ENCODE measurements at regions not wholly inside any gene's neighbourhood (a gene's known extent, or its start where the extent isn't known, plus 50 kb on each side); places are given as distances from the start of the nearest gene placed in this dataset.

GRCh38 chr4:14924812-14925344 is 77.4 kb upstream of the CPEB2 start:
- TF ChIP-seq YY1 (IDR thresholded peaks at IDR 0.05; ENCODE audit: insufficient read depth, insufficient read length) (no peak), SUZ12 (IDR thresholded peaks at IDR 0.05; ENCODE audit: extremely low read depth, insufficient read depth, insufficient read length) (no peak), ZNF274 (IDR thresholded peaks at IDR 0.05; ENCODE audit: low read depth, low read length) (no peak)
- no peak overlapping the region for H3K4me3 ChIP-seq (ENCODE audit: insufficient read length, low read depth)
- DNase-seq (ENCODE audit: low read depth, low spot score): no peak
- H3K9ac ChIP-seq (ENCODE audit: insufficient read length, low read depth): no peak overlapping the region
- H3K36me3 ChIP-seq (ENCODE audit: insufficient read depth, insufficient read length, low read length): no peaks in the 10 kb centered on the region
- H3K9me3 ChIP-seq (ENCODE audit: insufficient read depth, low read length): no peaks in the 10 kb centered on the region
- H3K27me3 ChIP-seq (ENCODE audit: insufficient read depth, insufficient read length): no peaks in the 10 kb centered on the region
- no peaks in the 10 kb centered on the region for H3K4me1 ChIP-seq (ENCODE audit: insufficient read depth, insufficient read length)

GRCh38 chr4:14925471-14925870 is 76.8 kb upstream of the CPEB2 start:
- DNase-seq (ENCODE audit: low read depth, low spot score): no peak
- no peaks in the 10 kb centered on the region for H3K9me3 ChIP-seq (ENCODE audit: insufficient read depth, low read length)
- no peaks in the 10 kb centered on the region for H3K4me1 ChIP-seq (ENCODE audit: insufficient read depth, insufficient read length)
- TF ChIP-seq ZNF274 (IDR thresholded peaks at IDR 0.05; ENCODE audit: low read depth, low read length) (no peak), SUZ12 (IDR thresholded peaks at IDR 0.05; ENCODE audit: extremely low read depth, insufficient read depth, insufficient read length) (no peak), YY1 (IDR thresholded peaks at IDR 0.05; ENCODE audit: insufficient read depth, insufficient read length) (no peak)
- H3K9ac ChIP-seq (ENCODE audit: insufficient read length, low read depth): no peak overlapping the region
- no peak overlapping the region for H3K4me3 ChIP-seq (ENCODE audit: insufficient read length, low read depth)
- H3K27me3 ChIP-seq (ENCODE audit: insufficient read depth, insufficient read length): no peaks in the 10 kb centered on the region
- no peaks in the 10 kb centered on the region for H3K36me3 ChIP-seq (ENCODE audit: insufficient read depth, insufficient read length, low read length)

GRCh38 chr4:14926368-14926767 is 75.9 kb upstream of the CPEB2 start:
- Histone ChIP-seq H3K9ac (ENCODE audit: insufficient read length, low read depth) (no peak overlapping the region), H3K9me3 (ENCODE audit: insufficient read depth, low read length) (no peaks in the 10 kb centered on the region), H3K27me3 (ENCODE audit: insufficient read depth, insufficient read length) (no peaks in the 10 kb centered on the region), H3K36me3 (ENCODE audit: insufficient read depth, insufficient read length, low read length) (no peaks in the 10 kb centered on the region), H3K4me3 (ENCODE audit: insufficient read length, low read depth) (no peak overlapping the region), H3K4me1 (ENCODE audit: insufficient read depth, insufficient read length) (no peaks in the 10 kb centered on the region)
- DNase-seq (ENCODE audit: low read depth, low spot score): no peak
- TF ChIP-seq YY1 (IDR thresholded peaks at IDR 0.05; ENCODE audit: insufficient read depth, insufficient read length) (no peak), SUZ12 (IDR thresholded peaks at IDR 0.05; ENCODE audit: extremely low read depth, insufficient read depth, insufficient read length) (no peak), ZNF274 (IDR thresholded peaks at IDR 0.05; ENCODE audit: low read depth, low read length) (no peak)

- H3K4me3 ChIP-seq (ENCODE audit: insufficient read length, low read depth): no peak overlapping the region
- TF ChIP-seq SUZ12 (IDR thresholded peaks at IDR 0.05; ENCODE audit: extremely low read depth, insufficient read depth, insufficient read length): no peak
- no peak for TF ChIP-seq ZNF274 (IDR thresholded peaks at IDR 0.05; ENCODE audit: low read depth, low read length)
- no peak for TF ChIP-seq YY1 (IDR thresholded peaks at IDR 0.05; ENCODE audit: insufficient read depth, insufficient read length)
- DNase-seq (ENCODE audit: low read depth, low spot score): no peak
These were observed 74.2 kb upstream of the CPEB2 start for GRCh38 chr4:14928035-14928434.

GRCh38 chr4:14929669-14930068 is 72.6 kb upstream of the CPEB2 start:
- Histone ChIP-seq H3K4me1 (ENCODE audit: insufficient read depth, insufficient read length) (no peaks in the 10 kb centered on the region), H3K27me3 (ENCODE audit: insufficient read depth, insufficient read length) (no peaks in the 10 kb centered on the region), H3K4me3 (ENCODE audit: insufficient read length, low read depth) (no peak overlapping the region), H3K9ac (ENCODE audit: insufficient read length, low read depth) (no peak overlapping the region), H3K36me3 (ENCODE audit: insufficient read depth, insufficient read length, low read length) (no peaks in the 10 kb centered on the region), H3K9me3 (ENCODE audit: insufficient read depth, low read length) (no peaks in the 10 kb centered on the region)
- TF ChIP-seq ZNF274 (IDR thresholded peaks at IDR 0.05; ENCODE audit: low read depth, low read length) (no peak), YY1 (IDR thresholded peaks at IDR 0.05; ENCODE audit: insufficient read depth, insufficient read length) (no peak), SUZ12 (IDR thresholded peaks at IDR 0.05; ENCODE audit: extremely low read depth, insufficient read depth, insufficient read length) (no peak)
- DNase-seq (ENCODE audit: low read depth, low spot score): no peak

More at GRCh38 chr4:14928035-14928434, 74.2 kb upstream of the CPEB2 start:
- H3K36me3 ChIP-seq (ENCODE audit: insufficient read depth, insufficient read length, low read length): no peaks in the 10 kb centered on the region
- no peaks in the 10 kb centered on the region for H3K27me3 ChIP-seq (ENCODE audit: insufficient read depth, insufficient read length)
- no peaks in the 10 kb centered on the region for H3K4me1 ChIP-seq (ENCODE audit: insufficient read depth, insufficient read length)
- H3K9me3 ChIP-seq (ENCODE audit: insufficient read depth, low read length): no peaks in the 10 kb centered on the region
- no peak overlapping the region for H3K9ac ChIP-seq (ENCODE audit: insufficient read length, low read depth)

GRCh38 chr4:14934704-14935390 is 67.4 kb upstream of the CPEB2 start:
- no peaks in the 10 kb centered on the region for H3K36me3 ChIP-seq (ENCODE audit: insufficient read depth, insufficient read length, low read length)

GRCh38 chr4:14943749-14944148 is 58.5 kb upstream of the CPEB2 start:
- TF ChIP-seq ZNF274 (IDR thresholded peaks at IDR 0.05; ENCODE audit: low read depth, low read length): no peak
- no peak for TF ChIP-seq YY1 (IDR thresholded peaks at IDR 0.05; ENCODE audit: insufficient read depth, insufficient read length)
- no peak for TF ChIP-seq SUZ12 (IDR thresholded peaks at IDR 0.05; ENCODE audit: extremely low read depth, insufficient read depth, insufficient read length)
- no peak overlapping the region for H3K9ac ChIP-seq (ENCODE audit: insufficient read length, low read depth)
- no peak overlapping the region for H3K4me3 ChIP-seq (ENCODE audit: insufficient read length, low read depth)
- no peaks in the 10 kb centered on the region for H3K27me3 ChIP-seq (ENCODE audit: insufficient read depth, insufficient read length)
- DNase-seq (ENCODE audit: low read depth, low spot score): no peak
- H3K4me1 ChIP-seq (ENCODE audit: insufficient read depth, insufficient read length): no peaks in the 10 kb centered on the region
- no peaks in the 10 kb centered on the region for H3K36me3 ChIP-seq (ENCODE audit: insufficient read depth, insufficient read length, low read length)
- no peaks in the 10 kb centered on the region for H3K9me3 ChIP-seq (ENCODE audit: insufficient read depth, low read length)

More at GRCh38 chr4:14934704-14935390, 67.4 kb upstream of the CPEB2 start:
- TF ChIP-seq YY1 (IDR thresholded peaks at IDR 0.05; ENCODE audit: insufficient read depth, insufficient read length) (no peak), ZNF274 (IDR thresholded peaks at IDR 0.05; ENCODE audit: low read depth, low read length) (no peak), SUZ12 (IDR thresholded peaks at IDR 0.05; ENCODE audit: extremely low read depth, insufficient read depth, insufficient read length) (no peak)
- Histone ChIP-seq H3K4me3 (ENCODE audit: insufficient read length, low read depth) (no peak overlapping the region), H3K27me3 (ENCODE audit: insufficient read depth, insufficient read length) (no peaks in the 10 kb centered on the region), H3K9ac (ENCODE audit: insufficient read length, low read depth) (no peak overlapping the region), H3K4me1 (ENCODE audit: insufficient read depth, insufficient read length) (no peaks in the 10 kb centered on the region), H3K9me3 (ENCODE audit: insufficient read depth, low read length) (no peaks in the 10 kb centered on the region)
- DNase-seq (ENCODE audit: low read depth, low spot score): no peak

Data from NT2/D1 (cell line).